HepG2 (cell line): ENCODE measurements at regions not wholly inside any gene's neighbourhood (a gene's known extent, or its start where the extent isn't known, plus 50 kb on each side); places are given as distances from the start of the nearest gene placed in this dataset.

Experiments used
- ATAC-seq: fragments of 200-7000 bp; cut with Tn5 transposase; 3 replicates; pipeline ENCODE4 v1.9.1; 2020; ENCODE audit warnings: mild to moderate bottlenecking, moderate library complexity
- BruUV-seq: library from RNA; stranded (reverse); fragments of 400-500 nt; replicated peaks from 2 replicates; lab custom pipeline; 2021; lab: Mats Ljungman, UMichigan
- CTCF ChIA-PET: fragments of 300-600 bp; formaldehyde crosslinking; extraction: SDS; loops from one replicate; lab custom pipeline; 2021; ENCODE audit warnings: low total read pairs, inconsistent platforms, low intra/inter-chr PET ratio; lab: Yijun Ruan, JAX
- POLR2A ChIA-PET: fragments of 350-600 bp; sonication (Branson Sonifier 250); formaldehyde crosslinking; loops from one replicate; lab custom pipeline; 2020; ENCODE audit warnings: antibody characterized with exemption, inconsistent platforms; lab: Yijun Ruan, JAX
- DNase-seq: peaks from one replicate; pipeline ENCODE4 v3.0.0-alpha.2; 2015; ENCODE audit warnings: low spot score
- FAIRE-seq: peaks from 3 replicates; lab custom pipeline; 2011; peaks lifted over from hg19 to GRCh38; lab: Jason Lieb, UNC
- H2AFZ ChIP-seq: one replicate; pipeline ENCODE4 v1.6.1; 2011; ENCODE audit warnings: low read length, inconsistent platforms
- H3K27ac ChIP-seq: fragments of 300-600 bp; 3 replicates; pipeline ENCODE4 v1.8.0; 2011; ENCODE audit warnings: mixed run types, mild to moderate bottlenecking, mixed read lengths, low read length, inconsistent platforms; ENCODE audit not compliant: insufficient read depth; ENCODE audit errors: extremely low read length
- H3K27me3 ChIP-seq, 2 experiments: fragments of 200-600 bp in 1 of 2; 2 replicates in 1 of 2; 3 replicates in 1 of 2; pipeline versions ENCODE4 v1.6.0 to v1.8.0; 2011; ENCODE audit warnings: low read length in 2 of 2, mild to moderate bottlenecking in 2 of 2, moderate library complexity in 2 of 2, inconsistent platforms in 1 of 2; ENCODE audit not compliant: insufficient read depth in 2 of 2, control insufficient read depth in 1 of 2
- H3K36me3 ChIP-seq, 2 experiments: fragments of 200-600 bp in 1 of 2; replicated peaks in 1 of 2; 2 replicates in 1 of 2; 3 replicates in 1 of 2; pipeline versions ENCODE4 v1.5.1 to v1.8.0; 2011; ENCODE audit warnings: low read length in 2 of 2, inconsistent platforms in 1 of 2; ENCODE audit not compliant: insufficient read depth in 2 of 2, control insufficient read depth in 1 of 2
- H3K4me1 ChIP-seq: 2 replicates; pipeline ENCODE4 v1.5.1; 2012; ENCODE audit warnings: low read length, inconsistent platforms; ENCODE audit not compliant: insufficient read depth
- H3K4me2 ChIP-seq: 2 replicates; pipeline ENCODE4 v1.6.0; 2011; ENCODE audit warnings: low read depth, low read length, inconsistent platforms
- H3K4me3 ChIP-seq, 3 experiments: fragments of 200-600 bp in 1 of 3; sonication (generic), shearing (Covaris generic) in 1 of 3; replicated peaks in 1 of 3; 2 replicates each; pipeline ENCODE4 v1.5.1; 2011 to 2016; ENCODE audit warnings: low read length in 3 of 3, inconsistent platforms in 2 of 3, low read depth in 2 of 3, mild to moderate bottlenecking in 2 of 3, control low read depth in 1 of 3, mixed read lengths in 1 of 3; ENCODE audit not compliant: insufficient read depth in 1 of 3
- H3K79me2 ChIP-seq: one replicate; pipeline ENCODE4 v1.6.1; 2011; ENCODE audit warnings: low read length, inconsistent platforms; ENCODE audit not compliant: insufficient read depth
- H3K9ac ChIP-seq: 2 replicates; pipeline ENCODE4 v1.6.0; 2011; ENCODE audit warnings: mild to moderate bottlenecking, low read depth, low read length, inconsistent platforms; ENCODE audit not compliant: insufficient read depth
- H3K9me3 ChIP-seq: 2 replicates; pipeline ENCODE4 v1.5.1; 2012; ENCODE audit warnings: mild to moderate bottlenecking, low read length
- H4K20me1 ChIP-seq: 2 replicates; pipeline ENCODE4 v1.6.0; 2011; ENCODE audit warnings: inconsistent platforms, mild to moderate bottlenecking, low read length, moderate library complexity; ENCODE audit not compliant: insufficient read depth
- GTF3A ChIP-seq: sonication (generic); formaldehyde crosslinking; conservative IDR thresholded peaks from 2 replicates; pipeline ENCODE4 v1.4.0; 2020; ENCODE audit warnings: mild to moderate bottlenecking, missing genetic modification reagents
- MEF2D ChIP-seq: sonication (generic); formaldehyde crosslinking; IDR thresholded peaks from 2 replicates; pipeline ENCODE4 v1.5.1; 2020; ENCODE audit warnings: mild to moderate bottlenecking, missing genetic modification reagents
- PRMT3 ChIP-seq: sonication (generic); formaldehyde crosslinking; IDR thresholded peaks from 2 replicates; pipeline ENCODE4 v1.8.1; 2022; ENCODE audit warnings: low read depth, mild to moderate bottlenecking, moderate library complexity, missing genetic modification reagents, borderline replicate concordance
- SALL1 ChIP-seq: sonication (generic); formaldehyde crosslinking; IDR thresholded peaks from 2 replicates; pipeline ENCODE4 v1.8.0; 2022; ENCODE audit warnings: mild to moderate bottlenecking, missing genetic modification reagents
- SNAI1 ChIP-seq: sonication (generic); formaldehyde crosslinking; IDR thresholded peaks from 2 replicates; pipeline ENCODE4 v1.5.0; 2020; ENCODE audit warnings: mild to moderate bottlenecking, missing genetic modification reagents, borderline replicate concordance
- U2AF2 ChIP-seq: fragments of 200-400 bp; formaldehyde crosslinking; IDR thresholded peaks from 2 replicates; pipeline ENCODE4 v1.6.1; 2017; ENCODE audit warnings: low read depth, mild to moderate bottlenecking, low read length
- ZBTB44 ChIP-seq: sonication (generic); formaldehyde crosslinking; IDR thresholded peaks from 2 replicates; pipeline ENCODE4 v1.4.0; 2020; ENCODE audit warnings: missing genetic modification reagents
- ZNF17 ChIP-seq: sonication (generic); formaldehyde crosslinking; IDR thresholded peaks from 2 replicates; pipeline ENCODE4 v1.5.0; 2020; ENCODE audit warnings: mild to moderate bottlenecking, missing genetic modification reagents
- ZNF383 ChIP-seq: sonication (generic); formaldehyde crosslinking; IDR thresholded peaks from 2 replicates; pipeline ENCODE4 v1.4.0; 2020; ENCODE audit warnings: missing genetic modification reagents, mild to moderate bottlenecking, borderline replicate concordance
- ZNF572 ChIP-seq: sonication (generic); formaldehyde crosslinking; IDR thresholded peaks from 2 replicates; pipeline ENCODE4 v1.5.1; 2020; ENCODE audit warnings: mild to moderate bottlenecking, missing genetic modification reagents
- in situ Hi-C: cut with HindIII; loops from 2 replicates; pipeline ENCODE4 v1.10.0; 2017; ENCODE audit warnings: low pct_unique_long_range_greater_than_20kb; ENCODE audit not compliant: extremely low pct_ligation_motif_present
- intact Hi-C: fragments of 100-400 bp; cut with micrococcal nuclease; formaldehyde crosslinking; loops from one replicate; pipeline ENCODE4 v1.10.0; 2022; ENCODE audit not compliant: unreplicated experiment

GRCh38 chr5:72673623-72674022, 142.8 kb upstream of the TNPO1 start (continued):
- TF ChIP-seq SNAI1 (CRISPR knock-in tag) (no peak), ZBTB44 (CRISPR knock-in tag) (no peak), SALL1 (no peak), U2AF2 (no peak), PRMT3 (CRISPR knock-in tag) (no peak), ZNF17 (CRISPR knock-in tag) (no peak)

GRCh38 chr5:72673180-72673579, 143.3 kb upstream of the TNPO1 start:
- TF ChIP-seq ZNF383 (CRISPR knock-in tag) (no peak), ZNF572 (CRISPR knock-in tag) (no peak), MEF2D (no peak), GTF3A (CRISPR knock-in tag) (no peak)
- ATAC-seq: no peak
- BruUV-seq: no TSS peak
- no peak overlapping the region for H3K4me3 ChIP-seq
- no peaks in the 10 kb centered on the region for H4K20me1 ChIP-seq
- H3K27ac ChIP-seq: no peak overlapping the region
- POLR2A ChIA-PET: no interaction called here
- H3K9me3 ChIP-seq: no peaks in the 10 kb centered on the region
- H3K9ac ChIP-seq: no peak overlapping the region
- H3K36me3 ChIP-seq: no peaks in the 10 kb centered on the region
- H3K4me2 ChIP-seq: no peak overlapping the region
- intact Hi-C loops (no loop called here), in situ Hi-C loops (no loop called here)
- CTCF ChIA-PET: no interaction called here
- H3K79me2 ChIP-seq: no peaks in the 10 kb centered on the region
- no peak overlapping the region for H2AFZ ChIP-seq
- H3K27me3 ChIP-seq: no peaks in the 10 kb centered on the region; a peak in 1 of 5 replicates
- H3K4me1 ChIP-seq: no peaks in the 10 kb centered on the region
- DNase-seq: no peak
- FAIRE-seq: no peak
